ENCODE measurements at regions not wholly inside any gene's neighbourhood (a gene's known extent, or its start where the extent isn't known, plus 50 kb on each side); places are given as distances from the start of the nearest gene placed in this dataset.

DNA sequence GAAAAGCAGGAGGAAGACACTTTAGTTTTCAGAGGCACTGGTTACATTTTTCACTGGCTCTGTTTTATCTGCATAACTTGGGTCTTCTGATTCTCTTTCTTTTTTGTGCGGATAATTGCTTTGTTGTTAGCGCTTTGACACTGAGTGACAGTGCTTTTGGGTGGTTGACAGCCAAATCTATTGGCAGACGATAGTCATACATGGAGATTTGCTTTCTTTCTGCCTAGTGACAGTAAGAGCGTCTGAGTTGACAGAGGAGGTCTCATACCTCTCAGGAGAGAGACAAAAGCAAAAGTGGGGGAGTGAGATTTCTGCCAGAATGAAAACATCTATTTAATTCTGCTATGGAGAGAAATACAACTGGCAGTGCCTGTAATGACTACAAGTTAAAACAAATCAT, 2278.0 kb upstream of the WWC1 start:
- H3K4me3 ChIP-seq = no peak overlapping the region
- H3K79me2 ChIP-seq = no peaks in the 10 kb centered on the region
- WGBS (ENCODE audit: low lambda C conversion rate, missing lambda C conversion rate) = 87% methylated on average over 4 of the region's 4 CpGs
- H3K27ac ChIP-seq = no peak overlapping the region
- H4K20me1 ChIP-seq (ENCODE audit: insufficient read depth, poor library complexity, severe bottlenecking) = no peaks in the 10 kb centered on the region
- H3K9me3 ChIP-seq (ENCODE audit: low read depth) = no peaks in the 10 kb centered on the region
- TF ChIP-seq, protein P1, sequence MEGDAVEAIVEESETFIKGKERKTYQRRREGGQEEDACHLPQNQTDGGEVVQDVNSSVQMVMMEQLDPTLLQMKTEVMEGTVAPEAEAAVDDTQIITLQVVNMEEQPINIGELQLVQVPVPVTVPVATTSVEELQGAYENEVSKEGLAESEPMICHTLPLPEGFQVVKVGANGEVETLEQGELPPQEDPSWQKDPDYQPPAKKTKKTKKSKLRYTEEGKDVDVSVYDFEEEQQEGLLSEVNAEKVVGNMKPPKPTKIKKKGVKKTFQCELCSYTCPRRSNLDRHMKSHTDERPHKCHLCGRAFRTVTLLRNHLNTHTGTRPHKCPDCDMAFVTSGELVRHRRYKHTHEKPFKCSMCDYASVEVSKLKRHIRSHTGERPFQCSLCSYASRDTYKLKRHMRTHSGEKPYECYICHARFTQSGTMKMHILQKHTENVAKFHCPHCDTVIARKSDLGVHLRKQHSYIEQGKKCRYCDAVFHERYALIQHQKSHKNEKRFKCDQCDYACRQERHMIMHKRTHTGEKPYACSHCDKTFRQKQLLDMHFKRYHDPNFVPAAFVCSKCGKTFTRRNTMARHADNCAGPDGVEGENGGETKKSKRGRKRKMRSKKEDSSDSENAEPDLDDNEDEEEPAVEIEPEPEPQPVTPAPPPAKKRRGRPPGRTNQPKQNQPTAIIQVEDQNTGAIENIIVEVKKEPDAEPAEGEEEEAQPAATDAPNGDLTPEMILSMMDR (IDR thresholded peaks at IDR 0.05; ENCODE audit: poor library complexity) = no peak
- TF ChIP-seq EZH2phosphoT487 (IDR thresholded peaks at IDR 0.05; ENCODE audit: low read depth, severe bottlenecking, unreplicated experiment) (no peak), EZH2 (IDR thresholded peaks at IDR 0.05; ENCODE audit: borderline replicate concordance) (no peak)
- no peaks in the 10 kb centered on the region for H3K27me3 ChIP-seq
- DNase-seq (ENCODE audit: low spot score) = no peak
- H3K4me2 ChIP-seq = no peak overlapping the region
- H3K9me2 ChIP-seq (replicated peaks; ENCODE audit: insufficient read depth) = no peaks in the 10 kb centered on the region
- H2AFZ ChIP-seq = no peak overlapping the region
- no peaks in the 10 kb centered on the region for H3K36me3 ChIP-seq (replicated peaks; ENCODE audit: insufficient read depth, low read depth)
- H3K4me1 ChIP-seq (ENCODE audit: insufficient read depth) = no peaks in the 10 kb centered on the region

GRCh38 chr5:166014256-166014655, 2277.2 kb upstream of the WWC1 start:
- no peak overlapping the region for H3K4me2 ChIP-seq
- H4K20me1 ChIP-seq (ENCODE audit: insufficient read depth, poor library complexity, severe bottlenecking) = no peaks in the 10 kb centered on the region
- no peaks in the 10 kb centered on the region for H3K79me2 ChIP-seq
- WGBS (ENCODE audit: low lambda C conversion rate, missing lambda C conversion rate) = 62% methylated on average over 2 of the region's 2 CpGs
- no peaks in the 10 kb centered on the region for H3K36me3 ChIP-seq (replicated peaks; ENCODE audit: insufficient read depth, low read depth)
- no peaks in the 10 kb centered on the region for H3K27me3 ChIP-seq
- no peaks in the 10 kb centered on the region for H3K9me2 ChIP-seq (replicated peaks; ENCODE audit: insufficient read depth)
- TF ChIP-seq, protein P1 (IDR thresholded peaks at IDR 0.05; ENCODE audit: poor library complexity) = no peak
- no peak for TF ChIP-seq EZH2phosphoT487 (IDR thresholded peaks at IDR 0.05; ENCODE audit: low read depth, severe bottlenecking, unreplicated experiment)
- no peak for TF ChIP-seq EZH2 (IDR thresholded peaks at IDR 0.05; ENCODE audit: borderline replicate concordance)
- DNase-seq (ENCODE audit: low spot score) = no peak
- H3K9me3 ChIP-seq (ENCODE audit: low read depth) = no peaks in the 10 kb centered on the region
- no peak overlapping the region for H2AFZ ChIP-seq
- H3K27ac ChIP-seq = no peak overlapping the region
- no peak overlapping the region for H3K4me3 ChIP-seq
- no peaks in the 10 kb centered on the region for H3K4me1 ChIP-seq (ENCODE audit: insufficient read depth)

- H3K27me3 ChIP-seq = no peaks in the 10 kb centered on the region
- 65% methylated on average over 1 of the region's 1 CpG for WGBS (ENCODE audit: low lambda C conversion rate, missing lambda C conversion rate)
- no peaks in the 10 kb centered on the region for H3K4me1 ChIP-seq (ENCODE audit: insufficient read depth)
- TF ChIP-seq EZH2phosphoT487 (IDR thresholded peaks at IDR 0.05; ENCODE audit: low read depth, severe bottlenecking, unreplicated experiment) (no peak), EZH2 (IDR thresholded peaks at IDR 0.05; ENCODE audit: borderline replicate concordance) (no peak)
- TF ChIP-seq, protein P1 (IDR thresholded peaks at IDR 0.05; ENCODE audit: poor library complexity) = no peak
- no peaks in the 10 kb centered on the region for H4K20me1 ChIP-seq (ENCODE audit: insufficient read depth, poor library complexity, severe bottlenecking)
- H3K9me3 ChIP-seq (ENCODE audit: low read depth) = no peaks in the 10 kb centered on the region
- H3K4me3 ChIP-seq = no peak overlapping the region
- no peak overlapping the region for H2AFZ ChIP-seq
- H3K36me3 ChIP-seq (replicated peaks; ENCODE audit: insufficient read depth, low read depth) = no peaks in the 10 kb centered on the region
- no peak overlapping the region for H3K4me2 ChIP-seq
- no peaks in the 10 kb centered on the region for H3K79me2 ChIP-seq
- no peak for DNase-seq (ENCODE audit: low spot score)
- H3K9me2 ChIP-seq (replicated peaks; ENCODE audit: insufficient read depth) = no peaks in the 10 kb centered on the region
- H3K27ac ChIP-seq = no peak overlapping the region
These were observed 2272.7 kb upstream of the WWC1 start for GRCh38 chr5:166018716-166019115.

- H3K9me2 ChIP-seq (replicated peaks; ENCODE audit: insufficient read depth) = no peaks in the 10 kb centered on the region
- no peak overlapping the region for H3K27ac ChIP-seq
- no peaks in the 10 kb centered on the region for H4K20me1 ChIP-seq (ENCODE audit: insufficient read depth, poor library complexity, severe bottlenecking)
- H3K4me3 ChIP-seq = no peak overlapping the region
- no peak overlapping the region for H3K4me2 ChIP-seq
- no peak overlapping the region for H2AFZ ChIP-seq
- no peaks in the 10 kb centered on the region for H3K27me3 ChIP-seq
- H3K36me3 ChIP-seq (replicated peaks; ENCODE audit: insufficient read depth, low read depth) = no peaks in the 10 kb centered on the region
- TF ChIP-seq EZH2phosphoT487 (IDR thresholded peaks at IDR 0.05; ENCODE audit: low read depth, severe bottlenecking, unreplicated experiment) (no peak), EZH2 (IDR thresholded peaks at IDR 0.05; ENCODE audit: borderline replicate concordance) (no peak)
- TF ChIP-seq, protein P1 (IDR thresholded peaks at IDR 0.05; ENCODE audit: poor library complexity) = no peak
- no peaks in the 10 kb centered on the region for H3K9me3 ChIP-seq (ENCODE audit: low read depth)
- no peak for DNase-seq (ENCODE audit: low spot score)
- no peaks in the 10 kb centered on the region for H3K4me1 ChIP-seq (ENCODE audit: insufficient read depth)
- no peaks in the 10 kb centered on the region for H3K79me2 ChIP-seq
These were observed 2269.4 kb upstream of the WWC1 start for GRCh38 chr5:166022065-166022464.

All from hepatocyte (in vitro differentiated cells).